ENCODE measurements at regions not wholly inside any gene's neighbourhood (a gene's known extent, or its start where the extent isn't known, plus 50 kb on each side); places are given as distances from the start of the nearest gene placed in this dataset.

GRCh38 chr6:97866616-97867015, 583.6 kb upstream of the MMS22L start:
- Mint-ChIP-seq H3K36me3 (ENCODE audit: low read depth) (no peaks in the 10 kb centered on the region), H3K4me3 (no peak overlapping the region), H3K27me3 (ENCODE audit: insufficient read depth) (no peaks in the 10 kb centered on the region), H3K27ac (no peak overlapping the region), H3K9me3 (peaks cover 30% of the 10 kb centered on the region), H3K4me1 (ENCODE audit: low read depth) (no peaks in the 10 kb centered on the region)
- no peak for DNase-seq
- no peak for TF ChIP-seq CTCF (IDR thresholded peaks at IDR 0.05)

- Mint-ChIP-seq H3K4me1 (ENCODE audit: low read depth) (no peaks in the 10 kb centered on the region), H3K27me3 (ENCODE audit: insufficient read depth) (no peaks in the 10 kb centered on the region), H3K36me3 (ENCODE audit: low read depth) (no peaks in the 10 kb centered on the region), H3K9me3 (peaks cover 30% of the 10 kb centered on the region), H3K27ac (no peak overlapping the region), H3K4me3 (no peak overlapping the region)
- TF ChIP-seq CTCF (IDR thresholded peaks at IDR 0.05) = no peak
- DNase-seq = no peak
Observed at GRCh38 chr6:97867177-97867576, 584.2 kb upstream of the MMS22L start.

- Mint-ChIP-seq H3K27me3 (ENCODE audit: insufficient read depth) (no peaks in the 10 kb centered on the region), H3K4me1 (ENCODE audit: low read depth) (no peaks in the 10 kb centered on the region), H3K4me3 (no peak overlapping the region), H3K27ac (no peak overlapping the region), H3K9me3 (peaks cover 17% of the 10 kb centered on the region), H3K36me3 (ENCODE audit: low read depth) (no peaks in the 10 kb centered on the region)
- no peak for TF ChIP-seq CTCF (IDR thresholded peaks at IDR 0.05)
- DNase-seq = no peak
Observed at GRCh38 chr6:97870273-97870672, 587.3 kb upstream of the MMS22L start.

GRCh38 chr6:97876711-97877110, 593.7 kb upstream of the MMS22L start:
- Mint-ChIP-seq H3K4me1 (ENCODE audit: low read depth) (no peaks in the 10 kb centered on the region), H3K27ac (no peak overlapping the region), H3K4me3 (no peak overlapping the region), H3K27me3 (ENCODE audit: insufficient read depth) (no peaks in the 10 kb centered on the region), H3K9me3 (peaks cover 3% of the 10 kb centered on the region), H3K36me3 (ENCODE audit: low read depth) (no peaks in the 10 kb centered on the region)
- no peak for TF ChIP-seq CTCF (IDR thresholded peaks at IDR 0.05)
- DNase-seq = no peak

- H3K27ac Mint-ChIP-seq = no peak overlapping the region
- DNase-seq = no peak
- no peaks in the 10 kb centered on the region for H3K36me3 Mint-ChIP-seq (ENCODE audit: low read depth)
- no peaks in the 10 kb centered on the region for H3K27me3 Mint-ChIP-seq (ENCODE audit: insufficient read depth)
- H3K9me3 Mint-ChIP-seq = peaks cover 14% of the 10 kb centered on the region
- TF ChIP-seq CTCF (IDR thresholded peaks at IDR 0.05) = no peak
- no peak overlapping the region for H3K4me3 Mint-ChIP-seq
- H3K4me1 Mint-ChIP-seq (ENCODE audit: low read depth) = no peaks in the 10 kb centered on the region
Observed at GRCh38 chr6:97882755-97883154, 599.7 kb upstream of the MMS22L start.

GRCh38 chr6:97885325-97885724, 602.3 kb upstream of the MMS22L start:
- DNase-seq = no peak
- no peaks in the 10 kb centered on the region for H3K36me3 Mint-ChIP-seq (ENCODE audit: low read depth)
- H3K9me3 Mint-ChIP-seq = peaks cover 20% of the 10 kb centered on the region
- H3K27me3 Mint-ChIP-seq (ENCODE audit: insufficient read depth) = no peaks in the 10 kb centered on the region
- no peaks in the 10 kb centered on the region for H3K4me1 Mint-ChIP-seq (ENCODE audit: low read depth)
- TF ChIP-seq CTCF (IDR thresholded peaks at IDR 0.05) = no peak
- H3K4me3 Mint-ChIP-seq = no peak overlapping the region
- H3K27ac Mint-ChIP-seq = no peak overlapping the region
